ENCODE measurements at regions not wholly inside any gene's neighbourhood (a gene's known extent, or its start where the extent isn't known, plus 50 kb on each side); places are given as distances from the start of the nearest gene placed in this dataset.

DNA sequence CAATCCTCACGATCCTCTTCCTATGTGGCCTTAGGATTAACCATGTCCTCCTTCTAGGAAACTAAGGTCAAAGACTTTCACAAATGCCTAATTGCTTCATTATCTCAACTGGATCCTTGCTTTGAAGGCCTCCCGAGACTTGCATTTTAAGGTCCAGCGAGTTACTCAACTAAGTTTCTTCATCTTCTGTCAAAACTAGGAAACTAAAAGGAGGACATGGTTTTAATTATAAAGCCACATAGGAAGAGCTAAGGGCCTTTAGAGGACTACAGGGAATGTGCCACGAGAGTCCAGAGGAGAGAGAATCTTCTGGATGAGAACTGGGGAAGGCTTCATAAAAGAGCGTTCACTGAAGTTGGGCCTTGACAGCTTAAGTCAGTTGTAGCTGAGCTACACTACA is 87.8 kb upstream of the LPP start:
- TF ChIP-seq, protein P1, sequence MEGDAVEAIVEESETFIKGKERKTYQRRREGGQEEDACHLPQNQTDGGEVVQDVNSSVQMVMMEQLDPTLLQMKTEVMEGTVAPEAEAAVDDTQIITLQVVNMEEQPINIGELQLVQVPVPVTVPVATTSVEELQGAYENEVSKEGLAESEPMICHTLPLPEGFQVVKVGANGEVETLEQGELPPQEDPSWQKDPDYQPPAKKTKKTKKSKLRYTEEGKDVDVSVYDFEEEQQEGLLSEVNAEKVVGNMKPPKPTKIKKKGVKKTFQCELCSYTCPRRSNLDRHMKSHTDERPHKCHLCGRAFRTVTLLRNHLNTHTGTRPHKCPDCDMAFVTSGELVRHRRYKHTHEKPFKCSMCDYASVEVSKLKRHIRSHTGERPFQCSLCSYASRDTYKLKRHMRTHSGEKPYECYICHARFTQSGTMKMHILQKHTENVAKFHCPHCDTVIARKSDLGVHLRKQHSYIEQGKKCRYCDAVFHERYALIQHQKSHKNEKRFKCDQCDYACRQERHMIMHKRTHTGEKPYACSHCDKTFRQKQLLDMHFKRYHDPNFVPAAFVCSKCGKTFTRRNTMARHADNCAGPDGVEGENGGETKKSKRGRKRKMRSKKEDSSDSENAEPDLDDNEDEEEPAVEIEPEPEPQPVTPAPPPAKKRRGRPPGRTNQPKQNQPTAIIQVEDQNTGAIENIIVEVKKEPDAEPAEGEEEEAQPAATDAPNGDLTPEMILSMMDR (conservative IDR thresholded peaks at IDR 0.05): no peak
- TF ChIP-seq ZFX (IDR thresholded peaks at IDR 0.05): no peak
